Parathyroid adenoma (tissue), 2 donors: ENCODE measurements at regions not wholly inside any gene's neighbourhood (a gene's known extent, or its start where the extent isn't known, plus 50 kb on each side); places are given as distances from the start of the nearest gene placed in this dataset.

Experiments used
- H2AFZ ChIP-seq: fragments of 300-600 bp; sonication (generic); one replicate; pipeline ENCODE4 v1.7.0; 2017; ENCODE audit warnings: antibody characterized with exemption, mild to moderate bottlenecking
- H3K27ac ChIP-seq: fragments of 300-600 bp; sonication (generic); one replicate; pipeline ENCODE4 v1.7.0; 2017
- H3K27me3 ChIP-seq: fragments of 300-600 bp; sonication (generic); one replicate; pipeline ENCODE4 v1.7.0; 2017; ENCODE audit warnings: low read length; ENCODE audit not compliant: control insufficient read depth, insufficient read depth
- H3K36me3 ChIP-seq: fragments of 300-600 bp; sonication (generic); one replicate; pipeline ENCODE4 v1.7.0; 2017; ENCODE audit warnings: low read length; ENCODE audit not compliant: control insufficient read depth, insufficient read depth
- H3K4me1 ChIP-seq: fragments of 300-600 bp; sonication (generic); one replicate; pipeline ENCODE4 v1.7.0; 2017; ENCODE audit warnings: control low read depth
- H3K4me2 ChIP-seq: fragments of 300-600 bp; sonication (generic); one replicate; pipeline ENCODE4 v1.7.0; 2017; ENCODE audit warnings: low read length
- H3K4me3 ChIP-seq: fragments of 300-600 bp; sonication (generic); one replicate; pipeline ENCODE4 v1.7.0; 2017; ENCODE audit warnings: low read depth, low read length
- H3K79me2 ChIP-seq: fragments of 300-600 bp; sonication (generic); one replicate; pipeline ENCODE4 v1.7.0; 2017; ENCODE audit warnings: control low read depth
- H3K9ac ChIP-seq: fragments of 300-600 bp; sonication (generic); one replicate; pipeline ENCODE4 v1.7.0; 2017; ENCODE audit warnings: mild to moderate bottlenecking
- H3K9me3 ChIP-seq: fragments of 300-600 bp; sonication (generic); one replicate; pipeline ENCODE4 v1.7.0; 2017; ENCODE audit warnings: low read length; ENCODE audit not compliant: control insufficient read depth
- TF ChIP-seq, protein P1 (sequence below): fragments of 300-600 bp; sonication (generic); IDR thresholded peaks from one replicate; pipeline ENCODE4 v1.7.0; 2017; ENCODE audit warnings: antibody characterized with exemption, mild to moderate bottlenecking
- donor health status: primary hyperparathyroidism.

DNA sequence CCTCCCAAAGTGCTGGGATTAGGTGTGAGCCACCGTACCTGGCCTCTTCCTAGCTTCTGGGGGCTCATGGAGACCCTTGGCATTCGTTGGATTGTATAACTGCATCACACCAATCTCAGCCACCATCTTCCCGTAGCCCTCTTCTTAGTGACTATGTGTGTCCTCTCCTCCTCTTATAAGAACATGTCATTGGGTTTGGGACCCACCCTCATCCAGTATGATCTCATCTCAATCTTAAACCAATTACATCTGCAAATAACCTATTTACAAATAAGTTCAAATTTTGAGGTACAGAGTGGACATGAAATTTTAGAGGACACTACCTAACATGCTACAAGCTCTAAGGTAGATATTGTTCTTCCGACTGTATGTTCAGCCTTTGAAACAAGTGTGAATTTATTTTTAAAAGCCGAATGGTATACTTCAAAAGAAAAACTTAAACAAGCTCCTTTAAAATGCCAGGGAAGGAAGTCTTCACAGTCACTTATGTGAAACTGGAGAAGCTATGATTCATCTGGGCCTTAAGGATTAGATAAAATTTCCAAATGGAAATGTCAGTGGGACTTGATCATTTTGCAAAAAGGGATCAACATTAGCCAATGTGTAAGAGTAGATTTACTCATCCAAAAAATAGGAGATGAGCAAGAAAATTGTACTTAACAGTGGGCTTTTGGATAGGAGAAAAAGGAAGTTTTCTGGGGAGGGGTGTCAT, 225.7 kb downstream of the MEX3B start:
- no peaks in the 10 kb centered on the region for H3K9me3 ChIP-seq
- no peak overlapping the region for H2AFZ ChIP-seq
- no peaks in the 10 kb centered on the region for H3K4me1 ChIP-seq
- no peak overlapping the region for H3K4me3 ChIP-seq
- H3K27me3 ChIP-seq: no peaks in the 10 kb centered on the region
- H3K79me2 ChIP-seq: no peaks in the 10 kb centered on the region
- H3K27ac ChIP-seq: no peak overlapping the region
- H3K9ac ChIP-seq: no peak overlapping the region
- no peak overlapping the region for H3K4me2 ChIP-seq
- H3K36me3 ChIP-seq: no peaks in the 10 kb centered on the region
- TF ChIP-seq, protein P1, sequence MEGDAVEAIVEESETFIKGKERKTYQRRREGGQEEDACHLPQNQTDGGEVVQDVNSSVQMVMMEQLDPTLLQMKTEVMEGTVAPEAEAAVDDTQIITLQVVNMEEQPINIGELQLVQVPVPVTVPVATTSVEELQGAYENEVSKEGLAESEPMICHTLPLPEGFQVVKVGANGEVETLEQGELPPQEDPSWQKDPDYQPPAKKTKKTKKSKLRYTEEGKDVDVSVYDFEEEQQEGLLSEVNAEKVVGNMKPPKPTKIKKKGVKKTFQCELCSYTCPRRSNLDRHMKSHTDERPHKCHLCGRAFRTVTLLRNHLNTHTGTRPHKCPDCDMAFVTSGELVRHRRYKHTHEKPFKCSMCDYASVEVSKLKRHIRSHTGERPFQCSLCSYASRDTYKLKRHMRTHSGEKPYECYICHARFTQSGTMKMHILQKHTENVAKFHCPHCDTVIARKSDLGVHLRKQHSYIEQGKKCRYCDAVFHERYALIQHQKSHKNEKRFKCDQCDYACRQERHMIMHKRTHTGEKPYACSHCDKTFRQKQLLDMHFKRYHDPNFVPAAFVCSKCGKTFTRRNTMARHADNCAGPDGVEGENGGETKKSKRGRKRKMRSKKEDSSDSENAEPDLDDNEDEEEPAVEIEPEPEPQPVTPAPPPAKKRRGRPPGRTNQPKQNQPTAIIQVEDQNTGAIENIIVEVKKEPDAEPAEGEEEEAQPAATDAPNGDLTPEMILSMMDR: no peak

DNA sequence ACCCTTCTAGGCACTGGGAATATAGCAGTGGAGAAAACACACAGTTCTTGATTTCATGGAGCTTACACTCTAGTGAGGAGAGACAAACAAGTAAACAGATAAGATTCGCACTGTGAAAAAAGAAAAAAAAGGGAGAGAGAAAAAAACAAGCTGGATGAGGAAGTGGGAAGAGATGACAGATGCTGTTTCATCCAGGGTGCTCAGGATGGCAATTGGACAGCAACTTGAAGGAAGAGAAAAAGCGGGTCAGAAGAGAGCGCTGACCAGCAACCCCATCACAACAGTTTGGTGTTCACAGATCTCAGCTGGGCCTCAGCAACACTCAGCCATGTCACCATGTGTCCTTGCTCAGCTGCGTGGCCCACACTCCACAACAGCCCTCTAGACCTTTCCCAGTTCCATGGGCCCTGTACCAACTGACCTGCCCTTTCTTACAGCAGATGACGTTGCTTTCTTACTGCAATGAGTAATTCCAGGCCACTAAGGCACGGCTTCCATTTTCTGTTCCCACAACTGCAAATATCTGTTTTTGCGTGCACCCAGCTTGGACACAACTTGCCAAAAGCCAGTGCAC, 230.8 kb downstream of the MEX3B start:
- Histone ChIP-seq H3K79me2 (no peaks in the 10 kb centered on the region), H3K4me3 (no peak overlapping the region), H3K27me3 (no peaks in the 10 kb centered on the region), H3K4me1 (no peaks in the 10 kb centered on the region), H3K4me2 (no peak overlapping the region), H3K36me3 (no peaks in the 10 kb centered on the region), H3K9me3 (no peaks in the 10 kb centered on the region), H2AFZ (no peak overlapping the region), H3K27ac (no peak overlapping the region), H3K9ac (no peak overlapping the region)
- TF ChIP-seq, protein P1: no peak

DNA sequence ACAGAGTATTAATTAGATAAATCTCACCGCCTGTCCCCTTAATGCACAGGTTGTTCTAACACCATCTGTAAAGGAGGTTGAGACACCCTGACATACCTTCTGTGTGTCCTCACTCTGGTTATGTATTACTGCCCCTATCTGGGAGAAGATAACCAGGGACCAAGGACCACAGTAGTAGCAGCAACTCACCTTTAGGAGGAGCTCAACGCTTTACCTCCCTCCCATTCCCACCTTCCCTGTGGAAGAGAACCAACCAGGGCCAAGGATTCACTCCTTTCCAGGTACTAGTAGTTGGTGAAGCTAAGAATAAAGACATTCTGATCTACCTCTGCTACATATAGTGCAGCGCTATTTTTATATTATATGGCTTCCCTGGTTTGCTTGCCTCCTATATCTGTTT, 232.6 kb downstream of the MEX3B start:
- Histone ChIP-seq H3K9me3 (no peaks in the 10 kb centered on the region), H3K27me3 (no peaks in the 10 kb centered on the region), H3K79me2 (no peaks in the 10 kb centered on the region), H3K9ac (no peak overlapping the region), H3K4me2 (no peak overlapping the region), H3K4me3 (no peak overlapping the region), H3K36me3 (no peaks in the 10 kb centered on the region), H3K4me1 (no peaks in the 10 kb centered on the region), H3K27ac (no peak overlapping the region), H2AFZ (no peak overlapping the region)
- TF ChIP-seq, protein P1: peak; percentile 9

DNA sequence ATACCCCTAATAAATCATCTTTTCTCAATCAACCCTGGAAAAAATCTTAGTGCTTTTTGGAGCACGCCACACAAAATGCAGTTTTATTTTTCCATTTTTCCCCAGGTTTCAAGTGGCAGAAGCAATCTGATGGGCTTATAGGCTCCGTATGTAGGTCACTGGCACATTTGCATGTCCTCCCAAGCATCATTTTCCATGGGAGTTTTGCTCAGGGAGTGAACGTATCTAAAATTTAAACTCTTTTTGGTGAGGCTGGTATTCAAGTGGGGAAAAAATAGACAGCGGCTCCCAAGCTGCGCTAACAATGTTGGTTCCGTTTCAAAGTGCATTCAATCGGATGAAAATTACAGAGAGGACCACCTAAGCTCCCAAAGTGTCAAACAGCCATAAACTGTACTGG, 233.4 kb downstream of the MEX3B start:
- Histone ChIP-seq H3K4me3 (no peak overlapping the region), H3K27me3 (no peaks in the 10 kb centered on the region), H3K9ac (no peak overlapping the region), H3K27ac (no peak overlapping the region), H3K36me3 (no peaks in the 10 kb centered on the region), H3K79me2 (no peaks in the 10 kb centered on the region), H3K9me3 (no peaks in the 10 kb centered on the region), H3K4me1 (no peaks in the 10 kb centered on the region), H3K4me2 (no peak overlapping the region), H2AFZ (no peak overlapping the region)
- TF ChIP-seq, protein P1: no peak

DNA sequence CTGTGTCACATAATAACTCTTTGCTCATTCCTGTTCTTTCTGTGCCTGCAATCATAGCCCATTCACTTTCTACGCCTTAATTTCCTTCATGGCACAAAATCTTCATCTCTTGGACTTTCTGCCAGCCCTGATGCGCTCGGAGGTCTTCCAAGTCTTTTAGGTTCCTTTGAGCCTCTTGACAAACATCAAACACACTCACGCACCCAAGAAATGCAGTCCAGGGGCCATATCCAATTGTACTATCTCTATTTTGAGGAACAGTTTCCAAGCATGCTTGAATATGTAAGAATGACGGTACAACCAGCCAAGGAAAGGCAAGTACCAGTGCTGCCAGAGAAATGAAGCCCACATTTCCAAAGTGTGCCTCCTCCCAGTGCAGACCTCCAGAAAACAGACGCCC, 234.1 kb downstream of the MEX3B start:
- Histone ChIP-seq H2AFZ (no peak overlapping the region), H3K27me3 (no peaks in the 10 kb centered on the region), H3K9ac (no peak overlapping the region), H3K4me2 (no peak overlapping the region), H3K9me3 (no peaks in the 10 kb centered on the region), H3K4me3 (no peak overlapping the region), H3K4me1 (no peaks in the 10 kb centered on the region), H3K79me2 (no peaks in the 10 kb centered on the region), H3K36me3 (no peaks in the 10 kb centered on the region), H3K27ac (no peak overlapping the region)
- TF ChIP-seq, protein P1: no peak
